ENCODE measurements at regions not wholly inside any gene's neighbourhood (a gene's known extent, or its start where the extent isn't known, plus 50 kb on each side); places are given as distances from the start of the nearest gene placed in this dataset.

DNA sequence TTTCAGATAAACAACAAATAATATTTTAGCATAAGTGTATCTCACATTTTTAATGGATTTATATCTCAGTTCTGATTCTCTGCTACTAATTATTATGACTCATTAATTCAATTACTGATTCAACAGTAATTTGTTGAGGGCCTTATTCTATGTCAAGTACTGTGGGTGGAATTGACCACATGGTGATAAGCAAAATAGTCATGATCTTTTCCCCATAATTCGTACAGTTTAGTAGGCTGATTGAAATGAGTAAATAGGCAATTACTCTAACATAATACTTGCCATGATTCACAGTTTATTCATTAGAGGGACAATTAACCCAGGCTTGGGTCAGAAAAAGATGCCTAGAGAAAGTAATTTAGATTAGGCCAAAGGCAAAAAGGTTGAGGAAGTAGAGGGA lies 60.9 kb upstream of the SLC4A7 start:
- Histone ChIP-seq H3K36me3 (ENCODE audit: control insufficient read depth, insufficient read depth, low read length) (no peaks in the 10 kb centered on the region), H3K27me3 (ENCODE audit: control insufficient read depth, insufficient read depth, low read length) (no peaks in the 10 kb centered on the region), H3K9me3 (ENCODE audit: control insufficient read depth, insufficient read depth, low read depth, low read length) (no peaks in the 10 kb centered on the region), H3K4me1 (ENCODE audit: control insufficient read depth, insufficient read depth, low read length) (peaks cover 5% of the 10 kb centered on the region; the same call in 1 of the 2 replicates), H3K4me3 (ENCODE audit: low read depth in 2 of 2, low read length in 2 of 2) (no peak overlapping the region), H3K27ac (ENCODE audit: low read length) (peak overlapping the region; percentile 66; the same call in 1 of the 2 replicates)
- ChIA-PET POLR2A (no interaction called here), CTCF (no interaction called here)
- no TSS peak for BruUV-seq (replicated peaks)
- in situ Hi-C loops (cut with HindIII; ENCODE audit: low pct_unique_long_range_greater_than_20kb, low sequenced_read_pairs): no loop called here
- intact Hi-C loops (cut with micrococcal nuclease; ENCODE audit: unreplicated experiment): no loop called here
- TF ChIP-seq, protein P1, sequence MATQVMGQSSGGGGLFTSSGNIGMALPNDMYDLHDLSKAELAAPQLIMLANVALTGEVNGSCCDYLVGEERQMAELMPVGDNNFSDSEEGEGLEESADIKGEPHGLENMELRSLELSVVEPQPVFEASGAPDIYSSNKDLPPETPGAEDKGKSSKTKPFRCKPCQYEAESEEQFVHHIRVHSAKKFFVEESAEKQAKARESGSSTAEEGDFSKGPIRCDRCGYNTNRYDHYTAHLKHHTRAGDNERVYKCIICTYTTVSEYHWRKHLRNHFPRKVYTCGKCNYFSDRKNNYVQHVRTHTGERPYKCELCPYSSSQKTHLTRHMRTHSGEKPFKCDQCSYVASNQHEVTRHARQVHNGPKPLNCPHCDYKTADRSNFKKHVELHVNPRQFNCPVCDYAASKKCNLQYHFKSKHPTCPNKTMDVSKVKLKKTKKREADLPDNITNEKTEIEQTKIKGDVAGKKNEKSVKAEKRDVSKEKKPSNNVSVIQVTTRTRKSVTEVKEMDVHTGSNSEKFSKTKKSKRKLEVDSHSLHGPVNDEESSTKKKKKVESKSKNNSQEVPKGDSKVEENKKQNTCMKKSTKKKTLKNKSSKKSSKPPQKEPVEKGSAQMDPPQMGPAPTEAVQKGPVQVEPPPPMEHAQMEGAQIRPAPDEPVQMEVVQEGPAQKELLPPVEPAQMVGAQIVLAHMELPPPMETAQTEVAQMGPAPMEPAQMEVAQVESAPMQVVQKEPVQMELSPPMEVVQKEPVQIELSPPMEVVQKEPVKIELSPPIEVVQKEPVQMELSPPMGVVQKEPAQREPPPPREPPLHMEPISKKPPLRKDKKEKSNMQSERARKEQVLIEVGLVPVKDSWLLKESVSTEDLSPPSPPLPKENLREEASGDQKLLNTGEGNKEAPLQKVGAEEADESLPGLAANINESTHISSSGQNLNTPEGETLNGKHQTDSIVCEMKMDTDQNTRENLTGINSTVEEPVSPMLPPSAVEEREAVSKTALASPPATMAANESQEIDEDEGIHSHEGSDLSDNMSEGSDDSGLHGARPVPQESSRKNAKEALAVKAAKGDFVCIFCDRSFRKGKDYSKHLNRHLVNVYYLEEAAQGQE (IDR thresholded peaks at IDR 0.05; ENCODE audit: insufficient read depth in 1 of 2, low read depth in 2 of 2, low read length in 1 of 2): no peak
- TF ChIP-seq TCF7L2 (IDR thresholded peaks at IDR 0.05; ENCODE audit: low read depth, low read length): no peak
- TF ChIP-seq SIN3A (IDR thresholded peaks at IDR 0.05; ENCODE audit: borderline replicate concordance, insufficient read depth, low read depth, low read length): no peak
- TF ChIP-seq, protein P2, sequence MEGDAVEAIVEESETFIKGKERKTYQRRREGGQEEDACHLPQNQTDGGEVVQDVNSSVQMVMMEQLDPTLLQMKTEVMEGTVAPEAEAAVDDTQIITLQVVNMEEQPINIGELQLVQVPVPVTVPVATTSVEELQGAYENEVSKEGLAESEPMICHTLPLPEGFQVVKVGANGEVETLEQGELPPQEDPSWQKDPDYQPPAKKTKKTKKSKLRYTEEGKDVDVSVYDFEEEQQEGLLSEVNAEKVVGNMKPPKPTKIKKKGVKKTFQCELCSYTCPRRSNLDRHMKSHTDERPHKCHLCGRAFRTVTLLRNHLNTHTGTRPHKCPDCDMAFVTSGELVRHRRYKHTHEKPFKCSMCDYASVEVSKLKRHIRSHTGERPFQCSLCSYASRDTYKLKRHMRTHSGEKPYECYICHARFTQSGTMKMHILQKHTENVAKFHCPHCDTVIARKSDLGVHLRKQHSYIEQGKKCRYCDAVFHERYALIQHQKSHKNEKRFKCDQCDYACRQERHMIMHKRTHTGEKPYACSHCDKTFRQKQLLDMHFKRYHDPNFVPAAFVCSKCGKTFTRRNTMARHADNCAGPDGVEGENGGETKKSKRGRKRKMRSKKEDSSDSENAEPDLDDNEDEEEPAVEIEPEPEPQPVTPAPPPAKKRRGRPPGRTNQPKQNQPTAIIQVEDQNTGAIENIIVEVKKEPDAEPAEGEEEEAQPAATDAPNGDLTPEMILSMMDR (IDR thresholded peaks at IDR 0.05): no peak
- no peak for ATAC-seq
- no peak for DNase-seq (ENCODE audit: low read depth, low spot score)

DNA sequence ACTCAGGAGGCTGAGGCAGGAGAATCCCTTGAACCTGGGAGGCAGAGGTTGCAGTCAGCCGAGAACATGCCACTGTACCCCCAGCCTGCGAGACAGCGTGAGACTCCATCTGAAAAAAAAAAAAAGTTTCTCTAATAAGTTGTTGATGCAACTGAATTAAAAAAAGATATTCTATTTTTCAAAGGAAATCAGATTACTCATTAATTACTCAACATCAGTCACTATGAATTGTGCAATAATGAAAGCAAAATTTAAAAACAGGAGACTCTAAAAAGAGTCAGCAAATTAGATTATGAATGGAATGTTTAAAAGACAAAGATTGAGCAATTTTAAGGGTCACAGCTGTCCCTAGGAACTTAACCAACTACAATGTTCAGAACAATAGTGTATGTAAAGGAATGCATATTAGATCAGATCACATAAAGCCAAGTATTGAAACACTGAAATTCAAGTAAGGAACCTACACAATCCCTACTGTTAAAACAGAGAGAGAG lies 60.2 kb upstream of the SLC4A7 start:
- peaks cover 8% of the 10 kb centered on the region; the same call in 1 of the 2 replicates for H3K4me1 ChIP-seq (ENCODE audit: control insufficient read depth, insufficient read depth, low read length)
- H3K27me3 ChIP-seq (ENCODE audit: control insufficient read depth, insufficient read depth, low read length): no peaks in the 10 kb centered on the region
- CTCF ChIA-PET: no interaction called here
- BruUV-seq (replicated peaks): no TSS peak
- H3K36me3 ChIP-seq (ENCODE audit: control insufficient read depth, insufficient read depth, low read length): no peaks in the 10 kb centered on the region
- POLR2A ChIA-PET: no interaction called here
- in situ Hi-C loops (cut with HindIII; ENCODE audit: low pct_unique_long_range_greater_than_20kb, low sequenced_read_pairs) (no loop called here), intact Hi-C loops (cut with micrococcal nuclease; ENCODE audit: unreplicated experiment) (no loop called here)
- peak overlapping the region; percentile 59; the same call in 1 of the 2 replicates for H3K27ac ChIP-seq (ENCODE audit: low read length)
- DNase-seq (ENCODE audit: low read depth, low spot score): no peak
- H3K4me3 ChIP-seq (ENCODE audit: low read depth in 2 of 2, low read length in 2 of 2): no peak overlapping the region
- no peak for ATAC-seq
- H3K9me3 ChIP-seq (ENCODE audit: control insufficient read depth, insufficient read depth, low read depth, low read length): no peaks in the 10 kb centered on the region
- TF ChIP-seq, protein P1 (IDR thresholded peaks at IDR 0.05; ENCODE audit: insufficient read depth in 1 of 2, low read depth in 2 of 2, low read length in 1 of 2): no peak
- TF ChIP-seq TCF7L2 (IDR thresholded peaks at IDR 0.05; ENCODE audit: low read depth, low read length) (no peak), POLR2AphosphoS5 (IDR thresholded peaks at IDR 0.05; ENCODE audit: low read depth, low read length) (no peak), SIN3A (IDR thresholded peaks at IDR 0.05; ENCODE audit: borderline replicate concordance, insufficient read depth, low read depth, low read length) (no peak)
- TF ChIP-seq, protein P2 (IDR thresholded peaks at IDR 0.05): no peak

All from Panc1 (cell line).